SH-SY5Y (cell line): ENCODE measurements at regions not wholly inside any gene's neighbourhood (a gene's known extent, or its start where the extent isn't known, plus 50 kb on each side); places are given as distances from the start of the nearest gene placed in this dataset.

ENCODE experiments used
- GATA2 ChIP-seq: IDR thresholded peaks from 2 replicates; pipeline ENCODE4 v1.6.1; 2011; ENCODE audit warnings: mild to moderate bottlenecking, low read depth, low read length
- GATA3 ChIP-seq: IDR thresholded peaks from 2 replicates; pipeline ENCODE4 v1.6.1; 2011; ENCODE audit warnings: low read depth, mild to moderate bottlenecking, low read length, moderate library complexity

DNA sequence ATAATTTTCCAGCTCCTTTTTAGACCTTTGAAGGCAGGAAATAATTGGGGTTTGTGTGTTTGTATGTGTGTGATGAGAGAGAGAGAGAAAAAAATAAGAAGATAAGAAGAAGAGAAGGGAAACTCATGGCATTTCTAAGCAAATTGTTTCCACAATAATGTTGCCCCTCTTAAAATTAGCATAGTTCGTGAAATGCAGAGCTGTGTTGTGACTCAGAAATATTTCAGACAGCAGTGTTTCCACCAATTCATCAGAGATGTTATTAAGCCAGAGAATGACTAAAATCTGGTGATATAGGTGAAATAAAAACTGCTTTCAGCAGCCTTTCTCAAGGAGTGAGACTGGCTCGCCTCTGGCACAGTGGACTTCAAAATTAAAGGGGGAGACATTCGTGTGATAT lies 65.9 kb upstream of the ARHGAP5 start:
- TF ChIP-seq GATA3 = no peak

DNA sequence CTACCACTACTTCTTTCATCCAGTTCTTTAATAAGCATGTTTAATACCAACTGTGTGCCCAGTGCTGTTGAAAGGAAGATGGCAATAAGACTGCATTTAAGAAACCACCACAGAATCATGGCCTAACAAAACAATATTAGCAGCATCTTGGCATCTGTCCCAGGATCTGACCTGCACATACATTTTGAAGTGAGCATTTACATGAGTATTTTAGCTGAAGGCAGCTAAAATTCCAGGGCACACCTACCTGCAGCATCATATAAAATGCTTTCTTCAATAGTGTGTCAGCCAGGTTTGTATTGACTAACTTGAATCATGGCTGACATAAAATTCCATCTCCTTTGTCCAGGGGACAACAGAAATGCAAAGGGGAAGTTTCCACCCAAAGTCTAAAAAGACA lies 65.0 kb upstream of the ARHGAP5 start:
- no peak for TF ChIP-seq GATA2
- TF ChIP-seq GATA3 = no peak

DNA sequence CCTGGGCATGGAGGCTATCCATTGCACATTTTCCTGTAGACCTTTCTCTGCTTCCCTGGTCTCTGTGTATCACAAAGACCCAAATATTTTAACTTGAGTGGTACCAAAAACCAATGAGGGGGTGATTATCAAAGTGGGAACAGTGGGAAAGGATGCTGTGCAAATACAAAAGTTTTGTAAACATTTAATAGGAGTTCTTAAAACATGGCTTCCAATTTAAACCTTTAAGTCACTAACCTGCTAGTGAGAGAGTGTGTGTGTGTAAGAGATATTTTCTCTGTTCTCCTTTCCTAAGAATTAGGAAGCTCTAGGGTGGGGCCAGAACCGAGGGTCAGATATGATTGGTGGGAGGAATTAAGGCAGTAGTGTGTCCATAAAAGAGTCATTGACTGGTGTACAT lies 64.5 kb upstream of the ARHGAP5 start:
- TF ChIP-seq GATA2 (no peak), GATA3 (no peak)

DNA sequence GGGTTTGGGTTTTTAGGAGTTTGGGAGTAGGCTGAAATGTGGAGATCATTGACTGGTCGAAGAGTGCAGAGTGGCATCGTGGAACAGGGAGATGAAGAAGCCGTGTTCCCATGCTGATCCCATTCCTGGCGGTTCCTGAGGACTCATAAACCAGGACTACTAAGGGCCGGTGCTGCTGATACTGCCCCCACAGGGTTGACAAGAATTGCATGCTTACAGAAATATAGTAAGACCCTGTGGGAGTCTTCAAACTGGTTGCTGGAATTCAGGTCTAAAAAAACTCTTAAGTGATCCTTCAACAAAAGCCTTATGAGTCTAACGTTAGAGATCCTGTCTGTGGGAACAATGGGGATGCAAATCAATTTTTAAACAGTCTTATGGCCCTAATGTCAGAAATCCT lies 64.0 kb upstream of the ARHGAP5 start:
- TF ChIP-seq GATA3 (no peak), GATA2 (no peak)

DNA sequence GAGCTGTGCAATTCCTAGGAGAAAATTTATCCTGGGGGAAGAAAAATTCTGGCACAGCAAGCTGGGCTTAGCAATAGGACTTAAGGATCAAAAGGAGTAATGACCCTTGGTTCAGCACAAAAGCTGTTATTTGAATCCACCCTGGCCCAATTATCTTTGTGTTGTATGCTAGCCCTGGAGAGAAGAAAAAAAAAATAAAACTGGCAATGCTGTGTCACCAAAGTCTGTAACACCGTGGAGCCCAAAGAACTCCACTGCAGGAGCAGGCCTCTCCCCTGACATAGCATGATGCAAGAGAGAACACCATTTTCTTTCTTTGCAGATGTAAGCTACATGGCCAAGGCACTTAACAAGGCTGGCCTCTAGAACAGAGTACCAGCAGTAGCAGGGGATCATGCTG lies 63.0 kb upstream of the ARHGAP5 start:
- TF ChIP-seq GATA3 = no peak
- no peak for TF ChIP-seq GATA2

DNA sequence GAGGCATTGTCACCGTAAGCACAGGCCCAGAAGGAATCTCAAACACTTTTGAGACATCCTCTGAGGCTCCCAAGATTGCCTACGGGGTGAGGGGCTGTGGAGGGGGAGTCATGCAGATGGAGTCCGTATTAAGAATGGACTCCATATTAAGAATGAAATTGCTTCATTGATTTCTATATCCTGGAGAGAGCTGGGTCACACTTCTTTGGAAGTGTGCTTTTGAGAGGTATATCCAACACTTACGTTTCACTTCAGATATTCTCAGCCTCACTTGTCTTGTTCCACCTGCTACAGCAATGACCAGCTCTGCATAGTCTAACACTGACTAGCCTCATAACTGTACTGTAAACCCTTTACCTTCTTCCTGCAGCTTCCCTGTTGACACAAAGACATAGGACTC lies 62.6 kb upstream of the ARHGAP5 start:
- no peak for TF ChIP-seq GATA3

DNA sequence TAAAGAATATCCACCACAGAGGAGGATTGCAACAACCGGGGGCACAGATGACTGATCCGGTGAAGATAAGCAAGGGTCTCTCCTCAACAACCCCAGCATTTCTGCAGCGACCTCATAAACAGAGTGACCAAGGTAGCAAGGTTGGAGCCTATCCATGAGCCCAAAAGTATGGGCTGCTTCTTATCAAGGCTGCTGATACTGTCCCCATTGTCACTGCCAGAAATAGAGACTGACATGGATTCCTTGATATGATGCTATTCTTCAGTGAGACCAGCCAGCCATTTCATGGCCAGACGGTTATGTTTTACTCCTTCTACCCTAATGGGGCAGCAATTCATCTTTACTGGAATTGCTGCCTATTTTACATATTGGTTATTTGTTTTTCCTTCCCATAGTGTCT lies 61.9 kb upstream of the ARHGAP5 start:
- TF ChIP-seq GATA2 = no peak
- no peak for TF ChIP-seq GATA3

DNA sequence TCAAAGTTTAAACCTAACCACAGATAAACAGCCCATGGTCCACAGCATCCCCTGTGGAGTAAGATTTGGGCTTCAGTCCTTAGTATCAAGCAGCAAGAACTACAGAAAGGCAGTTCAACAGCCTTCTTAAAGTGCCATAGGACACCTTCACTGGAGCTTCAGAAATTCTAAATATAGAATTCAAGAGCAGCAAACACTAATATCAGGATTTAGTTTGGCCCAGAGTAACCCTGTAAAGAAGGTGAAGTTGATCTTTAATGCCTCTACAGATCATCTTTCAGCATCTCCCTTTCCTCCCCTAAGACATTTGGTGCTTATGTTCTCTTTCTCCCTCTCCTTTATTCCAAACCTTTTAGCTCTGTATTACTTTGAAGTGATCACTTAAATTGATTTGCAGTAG lies 59.5 kb upstream of the ARHGAP5 start:
- TF ChIP-seq GATA3 = no peak

DNA sequence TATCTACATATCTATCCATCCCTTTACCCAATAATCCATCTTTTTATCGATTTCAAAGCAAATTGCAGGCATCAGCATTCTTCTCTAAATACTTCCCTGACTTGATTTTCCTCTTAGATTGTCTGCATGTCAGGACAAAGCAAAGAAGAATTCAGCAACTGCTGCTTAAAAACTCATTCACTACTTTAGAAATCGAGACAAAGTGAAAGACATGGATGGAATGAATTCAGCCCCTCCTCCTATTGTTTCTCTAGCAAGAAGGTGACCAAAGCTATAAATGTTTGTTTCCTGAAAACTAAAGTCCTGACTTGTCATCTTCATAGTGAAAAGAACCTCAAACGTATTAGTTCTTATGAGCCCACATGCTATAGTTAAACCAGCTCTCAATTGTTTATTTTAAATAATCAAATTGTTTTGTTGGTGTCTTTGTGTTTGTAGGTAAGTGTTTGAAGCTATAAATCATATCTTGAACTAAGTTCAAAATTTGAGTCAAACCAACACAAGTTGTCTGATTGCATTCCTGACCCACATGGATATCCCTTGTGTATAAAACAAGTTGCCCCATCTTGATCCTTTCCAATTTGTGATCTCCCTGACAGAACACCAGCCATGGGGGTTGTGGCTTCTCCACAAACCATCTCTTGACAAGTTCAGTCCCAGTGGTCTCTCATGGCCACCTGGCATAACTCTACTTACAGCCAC lies 58.6 kb upstream of the ARHGAP5 start:
- TF ChIP-seq GATA2 = no peak
- TF ChIP-seq GATA3 = no peak

DNA sequence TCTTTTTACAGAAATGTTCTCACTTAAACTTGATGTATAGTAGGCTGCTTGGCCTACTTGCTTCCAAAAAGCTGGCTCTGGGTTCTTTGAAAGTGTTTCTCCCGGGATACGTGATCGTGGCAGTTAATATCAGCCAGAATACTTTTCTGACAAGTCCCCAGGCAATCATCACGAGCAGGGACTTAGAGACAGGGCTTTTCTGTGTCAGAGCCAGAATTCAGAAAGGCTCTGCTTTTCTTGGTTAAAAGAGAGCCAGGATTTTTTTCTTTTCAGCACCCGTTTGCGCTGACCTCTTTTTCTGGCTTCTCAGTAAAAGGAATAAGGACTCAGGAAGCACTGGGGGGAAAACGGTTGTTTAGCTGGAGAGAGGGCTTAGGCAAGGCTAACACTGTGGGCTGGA lies 57.8 kb upstream of the ARHGAP5 start:
- TF ChIP-seq GATA3 (no peak), GATA2 (no peak)

DNA sequence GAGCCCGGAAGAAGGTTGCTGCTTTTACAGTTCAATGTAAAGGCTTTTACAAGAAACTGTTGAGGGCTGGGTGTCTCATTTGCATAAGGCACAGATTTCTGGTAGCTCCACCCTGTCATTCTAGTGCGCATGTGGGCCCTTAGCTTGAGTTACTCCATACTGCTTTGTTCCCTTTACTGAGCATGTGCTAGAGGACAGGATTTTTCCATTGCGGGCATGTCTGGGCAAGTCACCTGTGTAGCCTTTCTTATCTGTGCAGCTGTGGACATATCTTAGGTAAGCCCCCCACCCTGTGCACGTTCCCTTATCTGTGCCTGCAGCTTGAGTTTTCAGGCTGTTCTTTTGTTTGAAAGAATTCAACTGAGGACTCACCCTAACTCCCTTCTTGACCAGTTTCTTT lies 56.2 kb upstream of the ARHGAP5 start:
- no peak for TF ChIP-seq GATA2
- no peak for TF ChIP-seq GATA3

DNA sequence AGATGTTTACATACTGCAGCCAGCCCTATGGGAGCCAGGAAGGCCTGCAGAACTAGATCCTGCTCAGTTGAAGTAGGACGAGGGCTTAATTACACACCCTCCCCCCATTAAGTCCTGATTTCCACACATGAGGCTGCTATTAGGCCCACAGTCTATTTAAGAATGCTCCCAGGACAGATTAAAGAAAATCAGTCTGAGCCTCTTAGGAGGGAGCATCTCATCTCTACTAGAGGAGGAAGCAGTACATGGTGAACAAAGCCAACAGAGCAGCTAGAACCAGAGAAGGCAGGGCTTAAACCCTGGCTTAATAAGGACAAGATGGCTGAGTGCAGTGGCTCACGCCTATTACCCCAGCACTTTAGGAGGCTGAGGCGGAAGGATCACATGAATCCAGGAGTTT lies 55.8 kb upstream of the ARHGAP5 start:
- no peak for TF ChIP-seq GATA2
- TF ChIP-seq GATA3 = no peak

DNA sequence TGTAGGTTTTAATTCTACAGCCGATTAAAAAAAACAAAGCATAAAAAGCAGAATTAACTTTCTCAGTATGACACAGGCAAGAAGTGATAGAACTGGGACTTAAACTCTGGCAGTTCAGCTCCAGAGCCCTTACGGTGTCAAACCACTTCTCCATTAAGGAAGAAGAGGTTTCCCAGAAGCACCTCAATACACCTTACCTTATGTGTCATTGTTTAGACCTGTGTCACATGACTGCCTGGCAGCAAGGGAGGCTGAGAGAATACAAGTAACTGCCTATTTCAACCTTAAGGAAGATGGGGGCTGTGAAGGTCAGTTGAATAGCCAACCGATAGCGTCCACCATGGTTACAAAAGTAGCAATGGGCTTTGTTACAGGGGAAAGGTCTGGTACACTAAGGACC lies 54.6 kb upstream of the ARHGAP5 start:
- TF ChIP-seq GATA2 (no peak), GATA3 (no peak)

DNA sequence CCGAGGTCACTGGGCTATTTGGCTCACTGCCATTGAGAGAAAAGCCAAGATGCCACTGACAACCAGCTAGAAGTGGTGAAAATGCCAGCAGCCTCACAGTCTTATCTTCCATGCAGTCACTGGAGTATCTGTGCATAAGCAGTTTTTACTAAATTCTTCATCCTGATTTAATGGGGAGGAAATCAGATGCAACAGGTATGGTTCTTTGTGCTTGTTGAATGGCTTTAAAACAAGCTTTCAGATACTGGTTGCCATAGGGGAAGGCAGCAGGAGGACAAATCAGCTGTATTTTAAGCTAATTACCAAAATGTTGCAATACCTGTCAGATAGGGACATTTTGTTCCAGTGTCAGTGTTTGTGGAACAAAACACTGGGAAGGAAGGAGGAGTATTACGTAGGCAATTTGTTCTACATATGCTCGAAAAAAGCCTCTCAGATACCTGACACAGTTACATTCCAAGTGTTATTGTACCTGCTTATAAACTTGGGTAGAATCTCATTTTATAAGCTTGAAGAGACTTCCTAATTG lies 54.1 kb upstream of the ARHGAP5 start:
- no peak for TF ChIP-seq GATA2
- TF ChIP-seq GATA3 = no peak

DNA sequence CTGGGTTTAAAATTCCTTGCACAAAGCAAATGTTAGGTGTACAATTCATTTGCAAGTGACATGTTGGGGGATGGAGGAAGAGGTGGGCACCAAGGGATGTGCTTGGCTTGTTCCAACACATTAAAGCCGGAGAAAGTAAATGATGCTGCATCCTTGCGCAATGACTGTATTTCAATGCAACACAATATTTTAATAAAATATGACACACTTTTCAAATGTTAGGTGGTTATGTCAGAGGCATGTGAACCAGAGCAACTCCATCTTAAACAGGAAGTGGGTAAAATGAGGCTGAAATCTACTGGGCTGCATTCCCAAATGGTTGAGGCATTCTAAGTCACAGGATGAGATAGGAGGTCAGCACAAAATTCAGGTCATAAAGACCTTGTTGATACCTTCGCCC lies 53.6 kb upstream of the ARHGAP5 start:
- TF ChIP-seq GATA3 (no peak), GATA2 (no peak)
